ENCODE measurements at regions not wholly inside any gene's neighbourhood (a gene's known extent, or its start where the extent isn't known, plus 50 kb on each side); places are given as distances from the start of the nearest gene placed in this dataset.
A peak's percentile ranks its signal among the peaks of the same experiment; 100 is the strongest.
"Not testable (repeated sequence)": the region's sequence is repeated elsewhere in the genome, so short reads cannot be mapped to it uniquely, and the experiment has no call there.

DNA sequence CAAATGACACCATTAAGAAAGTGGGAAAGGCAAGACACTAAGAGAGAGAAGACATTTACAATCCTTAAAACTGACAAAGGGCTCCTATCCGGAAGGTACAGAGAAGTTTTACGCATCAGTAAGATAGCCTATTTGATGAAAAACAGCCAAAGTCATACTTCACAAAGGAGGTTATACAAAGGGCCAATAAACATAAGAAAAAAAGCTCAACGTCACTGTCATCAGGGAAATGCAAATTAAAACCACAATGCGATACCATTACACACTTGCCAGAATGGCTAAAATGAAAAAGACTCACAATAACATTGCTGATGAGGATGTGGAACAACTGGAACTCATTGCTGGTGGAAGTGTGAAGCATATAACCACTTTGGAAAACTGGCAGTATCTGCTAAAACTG, 168.6 kb upstream of the FAR2 start:
- DNase-seq (ENCODE audit: low read depth, low spot score) = no peak

DNA sequence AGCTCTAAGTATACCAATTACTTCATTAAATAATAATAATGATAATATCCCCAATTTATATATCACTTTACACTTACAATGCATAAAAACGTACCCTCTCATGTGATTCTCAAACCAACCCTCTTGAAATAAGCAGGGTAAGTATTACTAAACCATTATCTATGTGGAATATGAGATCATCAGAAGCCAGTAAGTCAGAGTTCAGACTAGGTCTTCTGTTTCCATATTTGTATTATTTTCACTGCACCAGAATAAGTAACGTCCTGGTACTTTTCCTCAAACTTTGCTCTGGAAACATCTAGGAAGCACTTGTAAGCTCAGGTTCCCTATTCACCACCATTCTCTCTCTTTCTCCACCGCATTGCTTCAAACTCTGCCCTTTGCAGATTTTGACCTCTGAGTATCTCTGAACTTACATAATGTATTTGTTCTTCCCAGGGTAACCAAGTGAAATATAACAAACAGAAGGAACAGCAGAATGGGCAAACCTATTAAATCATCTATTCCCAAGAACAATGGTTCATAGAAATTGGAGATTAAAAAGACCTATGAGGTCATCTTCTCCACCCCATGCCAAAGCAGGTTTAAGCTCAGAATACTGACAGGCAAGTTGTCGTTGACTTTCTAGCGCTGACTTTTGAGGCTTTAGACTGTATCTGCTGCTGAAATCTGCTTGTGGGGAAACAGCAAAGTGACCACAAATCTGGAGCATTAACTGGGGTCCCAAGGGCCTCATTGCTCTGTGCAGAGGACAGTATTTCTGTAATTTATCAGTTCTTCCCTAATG, 161.3 kb upstream of the FAR2 start:
- no peak for DNase-seq (ENCODE audit: low read depth, low spot score)

DNA sequence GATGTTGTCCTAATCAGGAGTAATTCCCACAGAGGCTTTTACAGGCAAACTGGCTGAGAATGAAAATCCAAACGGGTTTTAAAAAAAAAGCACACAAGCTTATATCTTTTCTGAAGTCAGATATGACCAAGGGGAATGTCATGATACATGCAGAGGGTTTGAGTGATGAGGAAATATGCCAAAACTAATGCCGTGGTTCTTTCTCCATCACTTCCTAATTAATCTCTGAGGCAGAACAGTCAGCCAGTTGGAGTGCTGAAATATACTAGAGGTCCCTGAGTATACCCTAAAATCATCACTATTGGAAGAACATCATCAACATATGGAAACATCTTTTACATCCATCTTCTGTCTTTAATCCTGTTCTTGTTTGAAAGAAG, 160.8 kb upstream of the FAR2 start:
- no peak for DNase-seq (ENCODE audit: low read depth, low spot score)

DNA sequence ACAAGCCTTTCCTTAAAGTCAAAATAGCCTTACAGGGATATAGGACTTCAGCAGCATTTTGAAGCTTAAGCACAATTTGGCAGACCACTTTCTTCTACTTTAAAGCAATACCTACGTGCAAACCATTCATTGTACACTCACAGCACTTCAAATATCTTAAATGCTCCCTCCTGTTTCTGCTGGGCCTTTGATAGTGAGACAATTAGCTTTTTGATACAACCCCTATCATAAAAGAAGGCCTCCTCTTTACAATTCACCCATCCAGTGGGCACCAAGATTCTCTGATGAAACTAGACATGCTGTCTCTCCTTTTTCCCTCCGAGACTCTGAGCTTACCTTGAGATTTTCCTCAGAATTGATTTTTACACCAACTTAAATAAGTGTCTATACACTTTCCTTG, 157.5 kb upstream of the FAR2 start:
- DNase-seq (ENCODE audit: low read depth, low spot score) = no peak

DNA sequence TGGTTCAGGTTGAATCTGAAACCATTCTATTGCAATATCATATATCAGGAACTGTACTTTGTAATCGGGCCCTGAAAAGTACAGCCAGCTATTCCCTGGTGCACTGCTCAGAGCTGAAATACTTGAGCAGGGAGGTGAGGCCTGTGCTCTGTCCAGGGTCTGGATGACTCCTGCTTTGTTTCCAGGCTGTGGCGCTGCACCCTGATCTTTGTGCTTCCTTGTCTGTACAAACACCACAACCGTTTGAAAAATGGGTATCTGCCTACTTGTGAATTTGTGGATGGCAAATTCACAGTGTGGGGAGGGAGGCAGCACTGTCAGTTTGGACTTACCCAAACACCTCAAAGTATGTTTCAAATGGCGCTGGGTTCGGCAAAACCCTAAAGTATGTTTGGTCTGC, 155.4 kb upstream of the FAR2 start:
- peak; percentile 9 for DNase-seq (ENCODE audit: low read depth, low spot score)

DNA sequence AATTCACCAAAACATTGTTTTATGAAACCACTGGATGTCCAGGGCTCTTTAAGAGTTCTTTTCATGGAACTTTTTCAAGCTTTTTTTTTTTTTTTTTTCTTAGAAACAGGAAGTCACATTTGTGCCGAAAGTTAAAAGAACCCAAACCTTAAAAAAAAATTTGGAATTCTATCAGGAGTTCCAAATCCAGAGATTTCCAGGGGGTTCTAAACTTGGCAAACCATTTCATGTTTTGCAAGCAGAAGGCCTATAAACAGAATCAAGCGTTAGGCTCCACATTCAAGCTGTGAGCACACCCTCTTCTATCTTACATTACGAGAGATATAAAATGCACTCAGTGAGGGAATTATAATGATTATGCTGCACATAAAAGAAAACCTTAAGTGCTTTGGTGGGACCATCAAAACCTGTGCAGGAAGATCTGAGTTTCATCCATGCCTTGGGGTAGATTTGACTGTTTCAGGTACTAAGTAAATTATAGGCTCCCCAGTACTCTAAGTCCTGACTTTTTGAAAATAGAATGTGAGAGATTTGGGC, 154.8 kb upstream of the FAR2 start:
- no peak for DNase-seq (ENCODE audit: low read depth, low spot score)

DNA sequence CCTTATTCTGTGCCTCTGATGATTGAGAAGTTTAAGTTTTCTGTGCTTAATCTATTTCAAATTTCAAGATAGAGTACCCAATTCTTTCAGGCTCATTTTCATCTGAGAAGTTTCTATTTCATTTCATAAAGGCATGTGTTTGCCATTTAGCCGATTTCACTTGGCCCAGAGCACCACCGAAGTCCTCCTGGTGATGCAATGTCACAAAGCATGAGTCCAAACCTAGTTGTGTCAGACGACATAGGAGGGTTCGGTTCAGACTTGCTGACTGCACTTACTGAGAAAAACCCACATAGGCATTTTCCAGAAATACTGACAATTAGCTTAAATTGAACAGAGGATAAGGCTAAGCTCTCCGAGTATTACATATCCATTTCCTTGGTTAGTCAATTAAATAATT, 152.4 kb upstream of the FAR2 start:
- no peak for DNase-seq (ENCODE audit: low read depth, low spot score)

DNA sequence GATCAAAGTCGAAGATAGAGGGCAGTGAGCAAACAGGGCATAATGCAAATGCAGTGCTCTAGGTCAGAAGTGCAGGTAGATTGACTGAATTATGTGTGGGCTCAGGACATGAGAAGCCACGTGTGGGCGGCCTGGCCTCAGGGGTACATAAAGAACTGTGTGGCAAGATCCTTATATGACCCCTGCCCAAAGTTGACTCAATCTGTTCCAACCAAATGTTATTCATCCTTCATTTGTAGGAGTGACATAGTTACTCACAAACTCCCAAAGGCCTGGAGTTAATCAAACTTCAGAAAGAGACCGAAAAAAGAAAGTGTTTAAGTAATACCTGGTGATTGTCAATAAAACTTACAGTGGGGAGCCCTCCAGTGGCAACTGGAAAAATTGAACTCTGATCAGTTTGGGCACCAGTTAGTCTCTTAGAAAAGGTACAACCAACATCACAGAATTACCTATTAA, 150.4 kb upstream of the FAR2 start:
- peak; percentile 6 for DNase-seq (ENCODE audit: low read depth, low spot score)

DNA sequence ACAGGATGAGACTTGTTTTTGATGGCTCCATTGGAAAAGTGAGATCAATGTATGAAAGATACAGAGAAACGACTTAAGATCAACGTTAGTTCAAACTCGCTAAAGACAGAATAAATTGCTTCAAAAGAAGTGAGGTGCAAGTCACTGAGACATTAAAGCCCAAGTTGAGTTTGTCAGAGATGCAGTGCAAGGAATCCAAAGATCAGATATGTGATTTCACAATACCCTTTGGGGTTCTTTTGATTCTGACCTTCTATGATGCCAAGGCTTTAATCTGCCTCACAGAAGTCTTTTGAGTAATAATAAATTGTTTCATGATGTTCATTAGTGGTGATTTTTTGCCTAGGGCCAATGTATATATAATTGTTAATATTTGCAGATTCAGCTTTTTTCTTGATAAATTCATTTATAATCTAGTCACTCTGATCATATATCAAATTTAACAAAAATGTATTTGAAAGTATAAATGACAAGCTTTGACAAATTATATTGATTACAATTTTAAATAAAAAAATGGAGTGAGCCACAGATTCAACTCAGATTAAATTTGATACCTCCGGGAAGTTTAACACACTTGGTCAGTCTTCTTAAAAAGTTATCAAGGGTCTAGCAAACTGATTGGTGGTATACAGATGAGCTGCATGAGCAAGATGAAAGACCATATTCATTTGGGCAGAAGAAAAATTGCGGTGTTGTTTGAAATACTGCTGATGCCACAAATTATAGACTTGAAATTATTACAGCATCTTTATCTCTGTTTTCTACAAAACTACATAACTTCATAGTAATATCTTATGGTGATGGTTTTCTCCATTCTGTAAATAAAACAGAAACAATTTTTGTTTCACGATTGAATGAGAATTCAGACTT, 144.8 kb upstream of the FAR2 start:
- no peak for DNase-seq (ENCODE audit: low read depth, low spot score)

DNA sequence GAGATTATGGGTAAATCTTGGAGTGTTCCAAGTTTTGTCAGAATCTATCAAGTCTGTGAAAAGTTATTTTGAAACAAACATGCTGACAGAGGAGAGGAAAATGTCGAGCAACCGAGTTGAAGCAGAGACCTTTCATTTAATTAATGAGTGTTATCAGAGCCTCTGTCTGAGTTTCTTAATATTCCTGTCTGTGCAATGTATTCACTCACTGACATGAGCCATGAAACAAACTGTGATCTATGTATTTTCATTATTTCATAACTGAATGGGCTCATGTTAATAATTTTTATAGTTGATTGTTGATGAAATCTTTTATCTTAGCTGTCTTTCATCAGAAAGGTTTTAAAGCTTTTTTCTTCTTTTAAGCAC, 144.2 kb upstream of the FAR2 start:
- DNase-seq (ENCODE audit: low read depth, low spot score) = no peak

DNA sequence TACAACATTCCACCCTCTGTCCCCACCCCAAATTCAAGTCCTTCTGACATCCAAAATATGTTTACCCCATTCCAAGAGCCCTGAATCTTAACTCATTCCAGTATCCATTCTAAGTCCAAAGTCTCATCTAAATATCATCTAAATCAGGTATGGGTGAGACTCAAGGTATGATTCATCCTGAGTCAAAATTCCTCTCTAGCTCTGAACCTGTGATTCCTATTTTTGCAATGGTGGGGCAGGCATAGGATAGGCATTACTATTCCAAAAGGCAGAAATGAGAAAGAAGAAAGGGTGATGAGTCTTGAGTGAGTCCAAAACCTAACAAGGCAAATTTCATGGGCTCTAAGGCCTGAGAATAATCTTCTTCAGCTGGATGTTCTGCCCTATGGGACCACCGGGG, 140.3 kb upstream of the FAR2 start:
- no peak for DNase-seq (ENCODE audit: low read depth, low spot score)

DNA sequence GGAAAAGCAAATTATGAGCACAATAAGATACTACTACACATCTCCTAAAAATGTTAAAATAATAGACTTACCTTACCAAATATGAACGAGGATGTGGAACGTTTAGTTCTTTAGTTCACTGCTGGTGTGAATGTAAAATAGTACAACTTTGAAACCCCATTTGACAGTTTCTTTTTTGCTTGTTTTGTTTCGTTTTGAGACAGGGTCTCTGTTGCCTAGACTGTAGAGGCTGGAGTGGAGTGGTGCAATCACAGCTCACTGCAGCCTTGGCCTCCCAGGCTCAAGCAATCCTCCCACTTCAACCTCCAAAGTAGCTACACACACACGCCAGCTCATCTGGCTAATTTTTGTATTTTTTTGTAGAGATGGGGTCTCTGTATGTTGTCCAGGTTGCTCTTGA, 136.4 kb upstream of the FAR2 start:
- DNase-seq (ENCODE audit: low read depth, low spot score) = no peak

DNA sequence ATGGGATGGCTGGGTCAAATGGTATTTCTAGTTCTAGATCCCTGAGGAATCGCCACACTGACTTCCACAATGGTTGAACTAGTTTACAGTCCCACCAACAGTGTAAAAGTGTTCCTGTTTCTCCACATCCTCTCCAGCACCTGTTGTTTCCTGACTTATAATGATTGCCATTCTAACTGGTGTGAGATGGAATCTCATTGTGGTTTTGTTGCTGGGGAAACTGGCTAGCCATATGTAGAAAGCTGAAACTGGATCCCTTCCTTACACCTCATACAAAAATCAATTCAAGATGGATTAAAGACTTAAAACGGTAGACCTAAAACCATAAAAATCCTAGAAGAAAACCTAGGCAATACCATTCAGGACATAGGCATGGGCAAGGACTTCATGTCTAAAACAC, 131.5 kb upstream of the FAR2 start:
- not testable (repeated sequence) for DNase-seq (ENCODE audit: low read depth, low spot score)

DNA sequence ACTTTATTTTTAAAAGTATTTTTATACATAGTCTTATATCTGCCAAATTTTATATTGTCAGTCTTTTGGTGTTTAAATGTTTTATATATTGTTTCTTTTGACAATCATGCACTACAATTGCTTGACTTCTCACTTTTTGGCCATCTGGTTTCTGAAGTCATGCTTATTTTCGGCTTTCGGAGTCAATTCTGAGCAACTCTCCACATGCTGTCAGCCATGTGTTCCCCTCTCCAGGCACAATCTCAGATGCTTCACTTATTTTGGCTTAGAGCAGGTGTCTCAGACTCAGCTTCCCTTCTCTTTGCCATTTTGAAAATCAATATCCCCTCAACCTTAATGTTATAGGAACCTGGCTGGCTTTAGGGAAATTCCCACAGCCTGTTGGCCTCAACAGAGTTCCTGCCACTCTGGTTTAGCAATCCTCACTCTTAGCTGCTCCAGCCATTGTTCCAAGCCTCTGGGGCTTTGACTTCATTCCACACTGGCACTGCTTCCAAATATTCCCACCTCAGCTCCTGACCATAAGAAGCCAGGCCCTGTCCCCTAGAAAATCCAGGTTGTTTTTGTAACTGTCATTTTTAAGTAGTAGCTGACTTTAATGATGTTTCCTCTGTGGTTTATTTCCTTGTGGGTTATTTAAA, 125.5 kb upstream of the FAR2 start:
- peak; percentile 27 for DNase-seq (ENCODE audit: low read depth, low spot score)

DNA sequence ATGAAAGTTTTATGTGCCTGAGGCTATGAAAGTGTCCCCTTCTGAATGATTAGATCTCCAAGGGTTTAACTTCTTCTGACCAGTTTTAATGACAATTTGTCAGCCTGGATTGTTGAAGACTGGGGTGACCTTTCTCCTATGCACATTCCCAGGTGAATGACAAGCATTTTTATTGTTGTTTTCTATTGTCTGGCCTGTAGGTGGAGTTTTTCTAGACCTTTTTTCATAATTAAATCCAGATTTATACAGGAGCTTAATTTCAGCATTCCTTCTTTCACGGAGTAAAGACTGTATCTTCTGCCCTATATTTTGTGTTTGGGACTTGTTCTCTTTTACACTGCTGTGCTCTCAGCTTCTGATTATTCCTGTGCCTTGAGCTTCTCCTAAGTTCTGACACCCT, 125.0 kb upstream of the FAR2 start:
- no peak for DNase-seq (ENCODE audit: low read depth, low spot score)

DNA sequence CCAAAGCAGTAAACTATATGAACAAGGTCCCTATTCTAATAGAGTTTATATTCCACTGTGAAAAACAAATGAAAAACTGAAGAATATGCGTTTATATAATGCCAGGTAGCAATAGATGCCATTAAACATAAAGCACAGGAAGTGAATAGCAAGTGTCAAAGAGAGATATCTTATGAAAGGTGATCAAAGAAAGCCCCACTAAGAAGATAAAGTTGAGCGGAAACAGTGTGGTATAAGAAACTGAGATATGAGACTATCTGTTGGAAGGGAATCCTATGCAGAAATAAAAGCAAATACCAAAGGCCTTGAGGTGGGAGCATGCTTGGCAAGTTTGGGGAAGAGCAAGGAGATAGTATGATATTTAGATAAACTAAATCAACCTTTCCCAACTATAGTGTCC, 123.1 kb upstream of the FAR2 start:
- no peak for DNase-seq (ENCODE audit: low read depth, low spot score)

DNA sequence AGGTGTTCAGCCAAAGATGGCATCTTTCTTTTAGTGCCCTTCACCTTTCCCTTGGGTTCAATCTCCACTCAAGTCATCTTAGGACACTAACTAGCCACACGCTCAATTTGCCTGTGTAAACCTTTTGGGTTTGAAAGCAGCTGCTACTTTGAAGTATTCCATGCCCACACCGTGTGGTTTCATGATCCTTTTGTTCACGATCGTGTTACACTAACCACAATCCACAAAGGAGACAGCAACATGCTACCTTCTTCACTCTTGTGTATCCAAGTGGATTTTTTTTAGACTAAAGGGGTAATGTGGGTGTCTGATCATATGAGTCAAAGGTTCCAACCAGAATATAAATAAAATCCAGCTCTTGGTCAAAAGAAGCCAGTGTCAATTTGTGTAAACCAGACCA, 122.7 kb upstream of the FAR2 start:
- no peak for DNase-seq (ENCODE audit: low read depth, low spot score)

DNA sequence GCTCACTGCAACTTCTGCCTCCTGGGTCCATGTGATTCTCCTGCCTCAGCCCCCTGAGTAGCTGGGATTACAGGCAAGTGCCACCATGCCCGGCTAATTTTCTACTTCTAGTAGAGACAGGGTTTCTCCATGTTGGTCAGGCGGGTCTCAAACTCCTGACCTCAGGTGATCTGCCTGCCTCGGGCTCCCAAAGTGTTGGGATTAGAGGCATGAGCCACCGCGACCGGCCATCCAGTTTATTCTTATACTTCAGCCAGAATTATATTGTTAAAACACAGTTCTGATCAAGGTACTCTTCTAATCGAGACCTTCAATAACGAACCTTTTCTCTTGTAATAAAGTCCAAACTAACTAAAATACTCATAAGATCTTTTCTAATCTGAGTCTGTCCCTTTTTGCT, 119.6 kb upstream of the FAR2 start:
- DNase-seq (ENCODE audit: low read depth, low spot score) = not testable (repeated sequence)

DNA sequence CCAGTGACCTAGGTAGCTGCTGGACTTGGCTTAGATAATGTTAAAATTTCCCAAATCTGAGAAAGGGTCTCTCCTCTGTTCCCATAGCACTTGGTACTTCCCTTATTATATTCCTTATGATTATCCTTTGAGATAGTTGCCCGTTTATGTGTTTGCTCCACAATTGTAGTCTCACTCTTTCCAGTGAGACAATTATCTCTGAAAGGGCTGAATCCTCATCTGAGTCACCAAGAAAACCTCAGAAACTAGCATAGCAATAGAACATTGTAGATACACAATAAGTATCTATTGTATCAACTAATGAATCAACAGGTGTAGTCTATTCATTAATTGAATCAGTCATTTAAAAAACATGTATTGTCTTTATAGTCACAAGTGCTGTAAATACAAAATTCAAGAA, 119.1 kb upstream of the FAR2 start:
- no peak for DNase-seq (ENCODE audit: low read depth, low spot score)

DNA sequence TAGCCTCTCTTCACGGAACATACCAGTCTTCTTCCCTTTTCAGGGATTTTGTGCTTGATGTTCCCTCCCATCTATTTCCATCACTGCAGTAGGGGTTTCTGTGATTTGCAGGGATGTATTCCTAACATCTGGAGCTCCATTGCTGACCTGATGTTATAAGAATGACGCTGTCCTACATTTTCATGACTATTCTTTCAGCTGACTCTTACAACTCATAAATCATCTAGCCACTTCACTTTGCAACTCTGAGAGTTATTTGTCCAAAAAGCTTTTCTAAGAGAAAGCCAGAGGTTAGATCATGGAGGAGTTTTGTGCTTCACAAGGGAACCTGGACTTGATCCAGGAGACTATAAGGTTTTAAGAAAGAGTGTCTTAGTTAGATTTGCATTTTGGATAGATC, 116.6 kb upstream of the FAR2 start:
- DNase-seq (ENCODE audit: low read depth, low spot score) = no peak

DNA sequence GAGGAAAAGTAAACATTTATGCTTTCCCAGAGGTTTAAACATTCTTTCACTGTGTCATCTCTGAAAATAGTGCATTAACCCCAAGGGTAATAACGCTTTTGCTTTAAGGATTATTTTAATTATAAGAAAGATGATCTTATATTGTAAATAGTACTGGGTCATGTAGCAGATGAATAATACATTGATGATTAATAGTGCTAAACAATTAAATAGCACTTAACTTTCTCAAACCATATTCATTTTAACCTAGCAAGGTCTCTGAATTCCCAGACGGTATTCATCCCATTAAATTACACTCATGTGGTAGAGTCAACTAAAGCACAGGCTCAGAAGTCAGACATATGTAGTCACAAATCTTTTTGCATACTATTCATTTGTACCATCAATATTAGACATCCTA, 115.6 kb upstream of the FAR2 start:
- no peak for DNase-seq (ENCODE audit: low read depth, low spot score)

DNA sequence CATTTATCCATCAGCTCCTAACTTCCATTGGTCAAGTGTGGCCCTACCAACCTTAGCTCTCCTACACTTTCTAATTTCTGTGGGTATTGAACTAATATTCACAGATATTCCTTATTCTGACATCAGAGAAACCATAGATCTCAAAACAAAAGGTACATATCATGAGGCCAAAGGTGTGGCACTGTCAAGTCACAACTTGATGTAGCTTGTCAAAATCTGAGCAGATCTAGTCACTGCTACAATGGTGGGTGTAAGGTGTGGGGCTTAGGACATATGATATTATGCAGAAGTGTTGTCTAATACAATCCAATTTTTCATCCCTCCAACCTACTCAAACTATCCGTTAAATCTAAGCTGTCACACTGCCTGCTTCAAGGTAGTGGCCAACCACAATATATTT, 114.0 kb upstream of the FAR2 start:
- no peak for DNase-seq (ENCODE audit: low read depth, low spot score)
